Activated CD4-positive, CD25-positive, alpha-beta regulatory T cell treated with anti-CD3 and anti-CD28 coated beads, Interleukin-2, amount 50 U/mL, for 72 hours (primary cell): ENCODE measurements at regions not wholly inside any gene's neighbourhood (a gene's known extent, or its start where the extent isn't known, plus 50 kb on each side); places are given as distances from the start of the nearest gene placed in this dataset.

Experiments
- DNase-seq: peaks from one replicate; pipeline ENCODE4 v3.0.0; 2021

- no peak for DNase-seq
Measured at GRCh38 chr6:170131351-170131750, 159.5 kb downstream of the DLL1 start.

- DNase-seq: no peak
Measured at GRCh38 chr6:170130771-170131241, 160.1 kb downstream of the DLL1 start.

GRCh38 chr6:170130201-170130621, 160.7 kb downstream of the DLL1 start:
- peak; percentile 25 for DNase-seq

GRCh38 chr6:170129691-170130171, 161.1 kb downstream of the DLL1 start:
- DNase-seq: no peak

GRCh38 chr6:170128811-170129681, 161.8 kb downstream of the DLL1 start:
- no peak for DNase-seq

- no peak for DNase-seq
Measured at GRCh38 chr6:170128346-170128745, 162.5 kb downstream of the DLL1 start.

- no peak for DNase-seq
Measured at GRCh38 chr6:170127151-170127550, 163.7 kb downstream of the DLL1 start.

- no peak for DNase-seq
Measured at GRCh38 chr6:170125456-170126300, 165.2 kb downstream of the DLL1 start.

- DNase-seq: no peak
Measured at GRCh38 chr6:170124836-170125235, 166.0 kb downstream of the DLL1 start.

GRCh38 chr6:170124150-170124549, 166.7 kb downstream of the DLL1 start:
- DNase-seq: no peak

GRCh38 chr6:170122651-170123050, 168.2 kb downstream of the DLL1 start:
- DNase-seq: no peak

- peak; percentile 6 for DNase-seq
Measured at GRCh38 chr6:170117111-170117972, 173.5 kb downstream of the DLL1 start.

- peak; percentile 6 for DNase-seq
Measured at GRCh38 chr6:170116636-170117035, 174.2 kb downstream of the DLL1 start.

- DNase-seq: peak; percentile 8
Measured at GRCh38 chr6:170114956-170115855, 175.7 kb downstream of the DLL1 start.

GRCh38 chr6:170114187-170114945, 176.5 kb downstream of the DLL1 start:
- peak; percentile 3 for DNase-seq

- no peak for DNase-seq
Measured at GRCh38 chr6:170113141-170113540, 177.7 kb downstream of the DLL1 start.

- DNase-seq: peak; percentile 14
Measured at GRCh38 chr6:170112583-170112860, 178.4 kb downstream of the DLL1 start.

- DNase-seq: peak; percentile 13
Measured at GRCh38 chr6:170111816-170112582, 178.9 kb downstream of the DLL1 start.

- no peak for DNase-seq
Measured at GRCh38 chr6:170111141-170111664, 179.7 kb downstream of the DLL1 start.
